OCI-LY7 (cell line): ENCODE measurements at regions not wholly inside any gene's neighbourhood (a gene's known extent, or its start where the extent isn't known, plus 50 kb on each side); places are given as distances from the start of the nearest gene placed in this dataset.

ENCODE experiments used
- CTCF ChIP-seq: fragments of 200-600 bp; sonication (generic); conservative IDR thresholded peaks from 2 replicates; pipeline ENCODE4 v1.5.1; 2014; ENCODE audit warnings: mild to moderate bottlenecking, antibody characterized with exemption, low read length, moderate library complexity, mixed read lengths
- EZH2phosphoT487 ChIP-seq: fragments of 200-600 bp; sonication (generic); IDR thresholded peaks from 2 replicates; pipeline ENCODE4 v1.6.1; 2018; ENCODE audit warnings: low read depth, borderline replicate concordance, mild to moderate bottlenecking, mixed run types, antibody characterized with exemption, low read length, moderate library complexity, mixed read lengths

GRCh38 chr2:226189061-226189460 is 610.6 kb downstream of the IRS1 start:
- TF ChIP-seq CTCF (no peak), EZH2phosphoT487 (no peak)
